ENCODE measurements at regions not wholly inside any gene's neighbourhood (a gene's known extent, or its start where the extent isn't known, plus 50 kb on each side); places are given as distances from the start of the nearest gene placed in this dataset.

- TF ChIP-seq, protein P1, sequence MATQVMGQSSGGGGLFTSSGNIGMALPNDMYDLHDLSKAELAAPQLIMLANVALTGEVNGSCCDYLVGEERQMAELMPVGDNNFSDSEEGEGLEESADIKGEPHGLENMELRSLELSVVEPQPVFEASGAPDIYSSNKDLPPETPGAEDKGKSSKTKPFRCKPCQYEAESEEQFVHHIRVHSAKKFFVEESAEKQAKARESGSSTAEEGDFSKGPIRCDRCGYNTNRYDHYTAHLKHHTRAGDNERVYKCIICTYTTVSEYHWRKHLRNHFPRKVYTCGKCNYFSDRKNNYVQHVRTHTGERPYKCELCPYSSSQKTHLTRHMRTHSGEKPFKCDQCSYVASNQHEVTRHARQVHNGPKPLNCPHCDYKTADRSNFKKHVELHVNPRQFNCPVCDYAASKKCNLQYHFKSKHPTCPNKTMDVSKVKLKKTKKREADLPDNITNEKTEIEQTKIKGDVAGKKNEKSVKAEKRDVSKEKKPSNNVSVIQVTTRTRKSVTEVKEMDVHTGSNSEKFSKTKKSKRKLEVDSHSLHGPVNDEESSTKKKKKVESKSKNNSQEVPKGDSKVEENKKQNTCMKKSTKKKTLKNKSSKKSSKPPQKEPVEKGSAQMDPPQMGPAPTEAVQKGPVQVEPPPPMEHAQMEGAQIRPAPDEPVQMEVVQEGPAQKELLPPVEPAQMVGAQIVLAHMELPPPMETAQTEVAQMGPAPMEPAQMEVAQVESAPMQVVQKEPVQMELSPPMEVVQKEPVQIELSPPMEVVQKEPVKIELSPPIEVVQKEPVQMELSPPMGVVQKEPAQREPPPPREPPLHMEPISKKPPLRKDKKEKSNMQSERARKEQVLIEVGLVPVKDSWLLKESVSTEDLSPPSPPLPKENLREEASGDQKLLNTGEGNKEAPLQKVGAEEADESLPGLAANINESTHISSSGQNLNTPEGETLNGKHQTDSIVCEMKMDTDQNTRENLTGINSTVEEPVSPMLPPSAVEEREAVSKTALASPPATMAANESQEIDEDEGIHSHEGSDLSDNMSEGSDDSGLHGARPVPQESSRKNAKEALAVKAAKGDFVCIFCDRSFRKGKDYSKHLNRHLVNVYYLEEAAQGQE (IDR thresholded peaks at IDR 0.05; ENCODE audit: unreplicated experiment) = no peak
- TF ChIP-seq POLR2AphosphoS5 (IDR thresholded peaks at IDR 0.05; ENCODE audit: low read depth) (no peak), CTCF (conservative IDR thresholded peaks at IDR 0.05; ENCODE audit: low read depth in 2 of 2) (no peak), EZH2 (IDR thresholded peaks at IDR 0.05; ENCODE audit: low read depth, unreplicated experiment) (no peak)
Measured at GRCh38 chr20:7207186-7207798, 439.8 kb downstream of the BMP2 start.

Data from GM23338 (cell line).